ENCODE measurements at regions not wholly inside any gene's neighbourhood (a gene's known extent, or its start where the extent isn't known, plus 50 kb on each side); places are given as distances from the start of the nearest gene placed in this dataset.

- TF ChIP-seq EP300 (IDR thresholded peaks at IDR 0.05) (no peak), CTCF (IDR thresholded peaks at IDR 0.05) (no peak)
Observed at GRCh38 chr2:199590321-199591203, 132.8 kb upstream of the SATB2 start.
